Endothelial cell of umbilical vein (primary cell): ENCODE measurements at regions not wholly inside any gene's neighbourhood (a gene's known extent, or its start where the extent isn't known, plus 50 kb on each side); places are given as distances from the start of the nearest gene placed in this dataset.
"Not testable (repeated sequence)": the region's sequence is repeated elsewhere in the genome, so short reads cannot be mapped to it uniquely, and the experiment has no call there.

Source experiments
- BruUV-seq: library from RNA; stranded (reverse); fragments of 400-500 nt; replicated peaks from 2 replicates; lab custom pipeline; 2021; lab: Mats Ljungman, UMichigan
- CTCF ChIA-PET: fragments of 300-600, 350-600 bp; sonication (Branson Sonifier 250); formaldehyde crosslinking; loops from one replicate; lab custom pipeline; 2021; ENCODE audit warnings: antibody characterized with exemption, inconsistent platforms; lab: Charles Lee
- POLR2A ChIA-PET: fragments of 300-600, 350-600 bp; sonication (Branson Sonifier 250); formaldehyde crosslinking; loops from one replicate; lab custom pipeline; 2021; ENCODE audit warnings: antibody characterized with exemption, inconsistent platforms; lab: Charles Lee
- DNase-seq: peaks from one replicate; pipeline ENCODE4 v3.0.0-alpha.2; 2011; ENCODE audit warnings: low read depth, low spot score
- FAIRE-seq: peaks from 2 replicates; lab custom pipeline; 2011; peaks lifted over from hg19 to GRCh38; lab: Jason Lieb, UNC
- H2AFZ ChIP-seq: 2 replicates; pipeline ENCODE4 v1.6.0; 2012; ENCODE audit warnings: low read depth, low read length, control low read depth, inconsistent platforms
- H3K27ac ChIP-seq: 2 replicates; pipeline ENCODE4 v1.5.1; 2011; ENCODE audit warnings: low read depth, mild to moderate bottlenecking, control low read depth, low read length, moderate library complexity; ENCODE audit not compliant: insufficient read depth
- H3K27me3 ChIP-seq, 2 experiments: 2 replicates each; pipeline versions ENCODE4 v1.6.0 to v1.6.1; 2011; ENCODE audit warnings: low read length in 2 of 2, mixed read lengths in 1 of 2; ENCODE audit not compliant: control insufficient read depth in 2 of 2, insufficient read depth in 2 of 2
- H3K36me3 ChIP-seq, 2 experiments: 2 replicates in 1 of 2; 3 replicates in 1 of 2; pipeline ENCODE4 v1.5.1; 2011; ENCODE audit warnings: low read length in 2 of 2, mild to moderate bottlenecking in 1 of 2, moderate library complexity in 1 of 2; ENCODE audit not compliant: control insufficient read depth in 2 of 2, insufficient read depth in 2 of 2; ENCODE audit errors: extremely low read depth in 1 of 2
- H3K4me1 ChIP-seq: 3 replicates; pipeline ENCODE4 v1.5.1; 2011; ENCODE audit warnings: mild to moderate bottlenecking, low read length; ENCODE audit not compliant: control insufficient read depth, insufficient read depth; ENCODE audit errors: extremely low read depth
- H3K4me2 ChIP-seq: 2 replicates; pipeline ENCODE4 v1.6.1; 2011; ENCODE audit warnings: low read length, control low read depth, mixed read lengths; ENCODE audit not compliant: insufficient read depth
- H3K4me3 ChIP-seq, 3 experiments: fragments of 200-600 bp in 1 of 3; sonication (generic), shearing (Covaris generic) in 1 of 3; replicated peaks in 1 of 3; 2 replicates each; pipeline ENCODE4 v1.5.1; 2011 to 2016; ENCODE audit warnings: control low read depth in 3 of 3, low read length in 3 of 3, mild to moderate bottlenecking in 2 of 3, inconsistent platforms in 1 of 3, low read depth in 1 of 3, moderate library complexity in 1 of 3; ENCODE audit not compliant: insufficient read depth in 1 of 3
- H3K79me2 ChIP-seq: 2 replicates; pipeline ENCODE4 v1.6.0; 2012; ENCODE audit warnings: low read length, inconsistent platforms; ENCODE audit not compliant: control insufficient read depth, insufficient read depth
- H3K9ac ChIP-seq: replicated peaks from 2 replicates; pipeline ENCODE3; 2011; ENCODE audit warnings: low read length, control low read depth; ENCODE audit not compliant: insufficient read depth; ENCODE audit errors: extremely low read depth
- H3K9me1 ChIP-seq: replicated peaks from 3 replicates; pipeline ENCODE4 v1.6.0; 2011; ENCODE audit warnings: mild to moderate bottlenecking, low read length; ENCODE audit not compliant: control insufficient read depth, insufficient read depth; ENCODE audit errors: extremely low read depth
- H3K9me3 ChIP-seq: replicated peaks from 2 replicates; pipeline ENCODE4 v1.5.1; 2012; ENCODE audit warnings: low read length, inconsistent platforms; ENCODE audit not compliant: control insufficient read depth, insufficient read depth
- H4K20me1 ChIP-seq: replicated peaks from 2 replicates; pipeline ENCODE3; 2011; ENCODE audit warnings: mild to moderate bottlenecking, low read length; ENCODE audit not compliant: control insufficient read depth, insufficient read depth; ENCODE audit errors: extremely low read depth
- EZH2 ChIP-seq: IDR thresholded peaks from 2 replicates; pipeline ENCODE4 v1.6.1; 2012; ENCODE audit warnings: borderline replicate concordance, low read depth, mild to moderate bottlenecking, moderate library complexity, low read length, inconsistent platforms; ENCODE audit not compliant: severe bottlenecking
- FOS ChIP-seq: IDR thresholded peaks from 2 replicates; pipeline ENCODE4 v1.6.1; 2011; ENCODE audit warnings: mild to moderate bottlenecking, low read length, moderate library complexity, borderline replicate concordance; ENCODE audit not compliant: insufficient read depth
- JUN ChIP-seq: IDR thresholded peaks from 2 replicates; pipeline ENCODE4 v1.6.1; 2011; ENCODE audit warnings: borderline replicate concordance, low read depth; ENCODE audit not compliant: insufficient read length, insufficient read depth
- POLR2A ChIP-seq: IDR thresholded peaks from 2 replicates; pipeline ENCODE4 v1.6.1; 2012; ENCODE audit warnings: low read depth, mild to moderate bottlenecking, control low read depth, low read length
- dilution Hi-C: fragments of 300-500 bp; cut with MboI; formaldehyde crosslinking; loops from one replicate; pipeline ENCODE4 v1.15.0; 2019; ENCODE audit warnings: low sequenced_read_pairs; ENCODE audit not compliant: extremely low pct_ligation_motif_present
- intact Hi-C: fragments of 100-400 bp; cut with micrococcal nuclease; formaldehyde crosslinking; loops from one replicate; pipeline ENCODE4 v1.10.0; 2022
- TF ChIP-seq, protein P1 (sequence below): IDR thresholded peaks from 2 replicates; pipeline ENCODE4 v1.6.1; 2011; ENCODE audit not compliant: insufficient read depth, insufficient read length

DNA sequence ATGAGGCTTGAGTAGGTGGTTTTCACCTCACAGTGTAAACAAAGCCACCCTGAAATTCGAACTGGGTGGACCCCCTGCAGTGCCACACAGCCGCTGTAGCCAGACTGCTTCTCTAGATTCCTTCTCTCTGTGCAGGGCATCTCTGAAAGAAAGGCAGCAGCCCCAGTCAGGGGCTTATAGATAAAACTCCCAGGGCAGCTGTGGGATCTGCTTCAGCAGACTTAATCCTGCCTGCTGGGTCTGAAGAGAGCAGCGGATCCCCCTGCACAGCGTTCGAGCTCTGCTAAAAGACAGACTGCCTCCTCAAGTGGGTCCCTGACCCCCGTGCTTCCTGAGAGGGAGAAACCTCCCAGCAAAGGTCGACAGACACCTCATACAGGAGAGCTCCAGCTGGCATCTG, 71.4 kb downstream of the CARTPT start:
- H3K79me2 ChIP-seq = no peaks in the 10 kb centered on the region
- ChIA-PET POLR2A (no interaction called here), CTCF (interaction anchor here (1.4 to 2.3 kb wide), 2 partner anchors 8 to 10 kb away, joined by 4 to 5 read pairs; no protein-coding TSS in a partner anchor)
- dilution Hi-C loops (no loop called here), intact Hi-C loops (no loop called here)
- H3K27me3 ChIP-seq = peaks cover 20 to 28% of the 10 kb centered on the region in 2 experiments
- no peaks in the 10 kb centered on the region for H4K20me1 ChIP-seq
- no peaks in the 10 kb centered on the region for H3K9me1 ChIP-seq
- no peak overlapping the region for H3K4me3 ChIP-seq
- TF ChIP-seq EZH2 = no peak
- TF ChIP-seq POLR2A = no peak
- no peak for TF ChIP-seq FOS
- TF ChIP-seq, protein P1, sequence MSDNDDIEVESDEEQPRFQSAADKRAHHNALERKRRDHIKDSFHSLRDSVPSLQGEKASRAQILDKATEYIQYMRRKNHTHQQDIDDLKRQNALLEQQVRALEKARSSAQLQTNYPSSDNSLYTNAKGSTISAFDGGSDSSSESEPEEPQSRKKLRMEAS = no peak
- no peak for TF ChIP-seq JUN
- H2AFZ ChIP-seq = no peak overlapping the region
- FAIRE-seq (no peak), DNase-seq (no peak)
- no peak overlapping the region for H3K4me2 ChIP-seq
- H3K4me1 ChIP-seq = no peaks in the 10 kb centered on the region
- H3K9me3 ChIP-seq = no peaks in the 10 kb centered on the region
- H3K36me3 ChIP-seq = no peaks in the 10 kb centered on the region
- H3K27ac ChIP-seq = no peak overlapping the region
- no TSS peak for BruUV-seq
- H3K9ac ChIP-seq = no peak overlapping the region

DNA sequence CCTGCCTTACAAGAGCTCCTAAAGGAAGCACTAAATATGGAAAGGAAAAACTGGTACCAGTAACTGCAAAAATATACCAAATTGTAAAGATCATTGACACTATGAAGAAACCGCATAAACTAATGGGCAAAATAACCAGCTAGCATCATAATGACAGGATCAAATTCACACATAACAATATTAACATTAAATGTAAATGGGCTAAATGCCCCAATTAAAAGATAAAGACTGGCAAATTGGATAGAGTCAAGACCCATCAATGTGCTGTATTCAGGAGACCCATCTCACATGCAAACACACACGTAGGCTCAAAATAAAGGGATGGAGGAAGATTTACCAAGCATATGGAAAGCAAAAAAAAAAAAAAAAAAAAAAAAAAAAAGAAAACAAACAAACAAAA, 73.0 kb downstream of the CARTPT start:
- H3K9me1 ChIP-seq, H3K4me2 ChIP-seq, H3K4me1 ChIP-seq, H2AFZ ChIP-seq, H3K4me3 ChIP-seq, intact Hi-C loops, H4K20me1 ChIP-seq, FAIRE-seq, H3K36me3 ChIP-seq, H3K9me3 ChIP-seq, POLR2A ChIA-PET, H3K9ac ChIP-seq, H3K27ac ChIP-seq, dilution Hi-C loops, BruUV-seq, H3K79me2 ChIP-seq, DNase-seq: not testable (repeated sequence)
- H3K27me3 ChIP-seq = peaks cover 17 to 18% of the 10 kb centered on the region in 2 experiments
- CTCF ChIA-PET = interaction anchor here (1.4 to 2.3 kb wide), 2 partner anchors 9 to 12 kb away, joined by 4 to 5 read pairs; no protein-coding TSS in a partner anchor
